ENCODE measurements at regions not wholly inside any gene's neighbourhood (a gene's known extent, or its start where the extent isn't known, plus 50 kb on each side); places are given as distances from the start of the nearest gene placed in this dataset.

DNA sequence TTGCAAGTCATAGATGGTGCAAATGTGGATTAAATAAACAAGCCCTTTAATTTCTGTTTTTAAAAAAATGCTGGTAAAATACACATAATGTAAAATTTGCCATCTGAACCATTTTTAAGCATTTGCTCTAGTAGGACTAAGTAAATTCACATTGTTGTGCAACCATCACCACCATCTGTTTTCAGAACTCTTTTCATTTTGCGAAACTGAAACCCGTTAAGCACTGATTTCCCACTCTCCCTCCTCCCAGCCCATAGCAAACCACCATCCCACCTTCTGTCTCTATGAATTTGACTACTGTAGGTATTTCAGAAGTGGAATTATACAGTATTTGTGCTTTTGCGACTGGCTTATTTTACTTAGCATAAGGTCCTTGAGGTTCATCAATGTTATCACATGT is 103.3 kb upstream of the CNTLN start:
- TF ChIP-seq REST (IDR thresholded peaks at IDR 0.05; ENCODE audit: low read depth), result no peak
- TF ChIP-seq MAX (IDR thresholded peaks at IDR 0.05), result no peak
- TF ChIP-seq EP300 (IDR thresholded peaks at IDR 0.05; ENCODE audit: borderline replicate concordance), result no peak
- no peak for TF ChIP-seq TCF12 (IDR thresholded peaks at IDR 0.05; ENCODE audit: low read depth)
- no peak for TF ChIP-seq RAD21 (IDR thresholded peaks at IDR 0.05; ENCODE audit: low read depth)
- TF ChIP-seq TAF1 (IDR thresholded peaks at IDR 0.05; ENCODE audit: low read depth), result no peak
- no peak for TF ChIP-seq CREB1 (IDR thresholded peaks at IDR 0.05; ENCODE audit: low read depth)
- no peak for TF ChIP-seq FOXM1 (IDR thresholded peaks at IDR 0.05; ENCODE audit: borderline replicate concordance, low read depth)
- TF ChIP-seq, protein P1, sequence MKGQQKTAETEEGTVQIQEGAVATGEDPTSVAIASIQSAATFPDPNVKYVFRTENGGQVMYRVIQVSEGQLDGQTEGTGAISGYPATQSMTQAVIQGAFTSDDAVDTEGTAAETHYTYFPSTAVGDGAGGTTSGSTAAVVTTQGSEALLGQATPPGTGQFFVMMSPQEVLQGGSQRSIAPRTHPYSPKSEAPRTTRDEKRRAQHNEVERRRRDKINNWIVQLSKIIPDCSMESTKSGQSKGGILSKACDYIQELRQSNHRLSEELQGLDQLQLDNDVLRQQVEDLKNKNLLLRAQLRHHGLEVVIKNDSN (IDR thresholded peaks at IDR 0.05), result no peak
- no peak for TF ChIP-seq EGR1 (IDR thresholded peaks at IDR 0.05)
- no peak for TF ChIP-seq YY1 (IDR thresholded peaks at IDR 0.05; ENCODE audit: low read depth)
- TF ChIP-seq ZBTB7A (IDR thresholded peaks at IDR 0.05; ENCODE audit: low read depth), result no peak
- no peak for TF ChIP-seq CEBPB (IDR thresholded peaks at IDR 0.05)
